ENCODE measurements at regions not wholly inside any gene's neighbourhood (a gene's known extent, or its start where the extent isn't known, plus 50 kb on each side); places are given as distances from the start of the nearest gene placed in this dataset.

GRCh38 chr5:174606153-174606552 lies 118.2 kb upstream of the MSX2 start:
- ChIA-PET CTCF (no interaction called here), POLR2A (no interaction called here)
- no peak for ATAC-seq
- intact Hi-C loops (cut with micrococcal nuclease; ENCODE audit: unreplicated experiment) (no loop called here), in situ Hi-C loops (cut with HindIII; ENCODE audit: low pct_unique_long_range_greater_than_20kb, low sequenced_read_pairs) (no loop called here)
- DNase-seq (ENCODE audit: low read depth, low spot score), result no peak
- TF ChIP-seq CTCF (IDR thresholded peaks at IDR 0.05), result no peak
- TF ChIP-seq TCF7L2 (IDR thresholded peaks at IDR 0.05; ENCODE audit: low read depth, low read length), result no peak
- TF ChIP-seq REST (IDR thresholded peaks at IDR 0.05; ENCODE audit: insufficient read depth in 1 of 2, low read depth in 2 of 2, low read length in 1 of 2), result no peak
- TF ChIP-seq POLR2AphosphoS5 (IDR thresholded peaks at IDR 0.05; ENCODE audit: low read depth, low read length), result no peak
- TF ChIP-seq SIN3A (IDR thresholded peaks at IDR 0.05; ENCODE audit: borderline replicate concordance, insufficient read depth, low read depth, low read length), result no peak
- Histone ChIP-seq H3K4me1 (ENCODE audit: control insufficient read depth, insufficient read depth, low read length) (peaks cover 5% of the 10 kb centered on the region), H3K9me3 (ENCODE audit: control insufficient read depth, insufficient read depth, low read depth, low read length) (no peaks in the 10 kb centered on the region), H3K36me3 (ENCODE audit: control insufficient read depth, insufficient read depth, low read length) (no peaks in the 10 kb centered on the region), H3K27me3 (ENCODE audit: control insufficient read depth, insufficient read depth, low read length) (no peaks in the 10 kb centered on the region), H3K27ac (ENCODE audit: low read length) (no peak overlapping the region), H3K4me3 (ENCODE audit: low read depth in 2 of 2, low read length in 2 of 2) (no peak overlapping the region)
- BruUV-seq (replicated peaks), result no TSS peak

- ChIA-PET CTCF (no interaction called here), POLR2A (no interaction called here)
- peak; percentile 49; the same call in 1 of the 2 replicates for ATAC-seq
- in situ Hi-C loops (cut with HindIII; ENCODE audit: low pct_unique_long_range_greater_than_20kb, low sequenced_read_pairs) (no loop called here), intact Hi-C loops (cut with micrococcal nuclease; ENCODE audit: unreplicated experiment) (no loop called here)
- no peak overlapping the region for H3K4me3 ChIP-seq (ENCODE audit: low read depth in 2 of 2, low read length in 2 of 2)
- DNase-seq (ENCODE audit: low read depth, low spot score), result no peak
- no peaks in the 10 kb centered on the region for H3K27me3 ChIP-seq (ENCODE audit: control insufficient read depth, insufficient read depth, low read length)
- no peaks in the 10 kb centered on the region for H3K9me3 ChIP-seq (ENCODE audit: control insufficient read depth, insufficient read depth, low read depth, low read length)
- H3K4me1 ChIP-seq (ENCODE audit: control insufficient read depth, insufficient read depth, low read length), result peaks cover 5% of the 10 kb centered on the region
- TF ChIP-seq CTCF (IDR thresholded peaks at IDR 0.05), result no peak
- no peak for TF ChIP-seq POLR2AphosphoS5 (IDR thresholded peaks at IDR 0.05; ENCODE audit: low read depth, low read length)
- TF ChIP-seq TCF7L2 (IDR thresholded peaks at IDR 0.05; ENCODE audit: low read depth, low read length), result no peak
- TF ChIP-seq REST (IDR thresholded peaks at IDR 0.05; ENCODE audit: insufficient read depth in 1 of 2, low read depth in 2 of 2, low read length in 1 of 2), result no peak
- TF ChIP-seq SIN3A (IDR thresholded peaks at IDR 0.05; ENCODE audit: borderline replicate concordance, insufficient read depth, low read depth, low read length), result no peak
- no peak overlapping the region for H3K27ac ChIP-seq (ENCODE audit: low read length)
- no TSS peak for BruUV-seq (replicated peaks)
- no peaks in the 10 kb centered on the region for H3K36me3 ChIP-seq (ENCODE audit: control insufficient read depth, insufficient read depth, low read length)
Observed at GRCh38 chr5:174606646-174607045, 117.7 kb upstream of the MSX2 start.

Measured in Panc1 (cell line).